ENCODE measurements at regions not wholly inside any gene's neighbourhood (a gene's known extent, or its start where the extent isn't known, plus 50 kb on each side); places are given as distances from the start of the nearest gene placed in this dataset.

GRCh38 chr5:28748446-28748845 lies 1710.1 kb upstream of the CDH9 start:
- peaks cover 7 to 8% of the 10 kb centered on the region in 2 experiments for H3K9me3 ChIP-seq (ENCODE audit: control insufficient read depth in 1 of 2, insufficient read depth in 1 of 2, low read length in 2 of 2)
- no peak overlapping the region for H3K27ac ChIP-seq (ENCODE audit: low read depth in 1 of 2, low read length in 2 of 2)
- no peak overlapping the region for H3K4me3 ChIP-seq (ENCODE audit: low read length)
- TF ChIP-seq CTCF (IDR thresholded peaks at IDR 0.05): no peak
- no peak overlapping the region for H3K27ac Mint-ChIP-seq
- H3K27me3 Mint-ChIP-seq: no peaks in the 10 kb centered on the region
- no peaks in the 10 kb centered on the region for H3K27me3 ChIP-seq (ENCODE audit: control insufficient read depth in 1 of 2, insufficient read depth in 2 of 2, low read length in 2 of 2)
- H3K9me3 Mint-ChIP-seq: peaks cover 10% of the 10 kb centered on the region
- H3K4me1 ChIP-seq (ENCODE audit: insufficient read depth, low read length): no peaks in the 10 kb centered on the region
- H3K4me1 Mint-ChIP-seq (ENCODE audit: low read depth): no peaks in the 10 kb centered on the region
- no peaks in the 10 kb centered on the region for H3K36me3 Mint-ChIP-seq (ENCODE audit: low read depth)
- DNase-seq (no peak), ATAC-seq (ENCODE audit: poor library complexity) (no peak)
- CTCF ChIA-PET: no interaction called here
- intact Hi-C loops (cut with DNase I, micrococcal nuclease): no loop called here
- POLR2A ChIA-PET: no interaction called here
- H3K4me3 Mint-ChIP-seq: no peak overlapping the region
- H3K36me3 ChIP-seq (ENCODE audit: insufficient read depth, low read length): no peaks in the 10 kb centered on the region

GRCh38 chr5:28743716-28744110 lies 1705.3 kb upstream of the CDH9 start:
- no peak overlapping the region for H3K4me3 ChIP-seq (ENCODE audit: low read length)
- H3K4me1 ChIP-seq (ENCODE audit: insufficient read depth, low read length): no peaks in the 10 kb centered on the region
- no peak for TF ChIP-seq CTCF (IDR thresholded peaks at IDR 0.05)
- DNase-seq (no peak), ATAC-seq (ENCODE audit: poor library complexity) (no peak)
- H3K4me1 Mint-ChIP-seq (ENCODE audit: low read depth): no peaks in the 10 kb centered on the region
- no peak overlapping the region for H3K27ac ChIP-seq (ENCODE audit: low read depth in 1 of 2, low read length in 2 of 2)
- intact Hi-C loops (cut with DNase I, micrococcal nuclease): no loop called here
- H3K9me3 Mint-ChIP-seq: peaks cover 9% of the 10 kb centered on the region
- no peaks in the 10 kb centered on the region for H3K27me3 ChIP-seq (ENCODE audit: control insufficient read depth in 1 of 2, insufficient read depth in 2 of 2, low read length in 2 of 2)
- POLR2A ChIA-PET: no interaction called here
- no peak overlapping the region for H3K27ac Mint-ChIP-seq
- H3K36me3 Mint-ChIP-seq (ENCODE audit: low read depth): no peaks in the 10 kb centered on the region
- peaks cover 0 to 6% of the 10 kb centered on the region in 2 experiments for H3K9me3 ChIP-seq (ENCODE audit: control insufficient read depth in 1 of 2, insufficient read depth in 1 of 2, low read length in 2 of 2)
- no peaks in the 10 kb centered on the region for H3K27me3 Mint-ChIP-seq
- no peak overlapping the region for H3K4me3 Mint-ChIP-seq
- CTCF ChIA-PET: no interaction called here
- H3K36me3 ChIP-seq (ENCODE audit: insufficient read depth, low read length): no peaks in the 10 kb centered on the region

GRCh38 chr5:28743025-28743715 lies 1704.8 kb upstream of the CDH9 start:
- H3K27ac Mint-ChIP-seq: no peak overlapping the region
- intact Hi-C loops (cut with DNase I, micrococcal nuclease): no loop called here
- ATAC-seq (ENCODE audit: poor library complexity) (no peak), DNase-seq (no peak)
- Histone ChIP-seq H3K4me3 (ENCODE audit: low read length) (no peak overlapping the region), H3K27ac (ENCODE audit: low read depth in 1 of 2, low read length in 2 of 2) (no peak overlapping the region), H3K4me1 (ENCODE audit: insufficient read depth, low read length) (no peaks in the 10 kb centered on the region), H3K27me3 (ENCODE audit: control insufficient read depth in 1 of 2, insufficient read depth in 2 of 2, low read length in 2 of 2) (no peaks in the 10 kb centered on the region), H3K36me3 (ENCODE audit: insufficient read depth, low read length) (no peaks in the 10 kb centered on the region), H3K9me3 (ENCODE audit: control insufficient read depth in 1 of 2, insufficient read depth in 1 of 2, low read length in 2 of 2) (peaks cover 0 to 6% of the 10 kb centered on the region in 2 experiments)
- no peaks in the 10 kb centered on the region for H3K27me3 Mint-ChIP-seq
- ChIA-PET POLR2A (no interaction called here), CTCF (no interaction called here)
- no peaks in the 10 kb centered on the region for H3K36me3 Mint-ChIP-seq (ENCODE audit: low read depth)
- no peak overlapping the region for H3K4me3 Mint-ChIP-seq
- no peak for TF ChIP-seq CTCF (IDR thresholded peaks at IDR 0.05)
- no peaks in the 10 kb centered on the region for H3K4me1 Mint-ChIP-seq (ENCODE audit: low read depth)
- peaks cover 7% of the 10 kb centered on the region for H3K9me3 Mint-ChIP-seq

Measured in CD4-positive, alpha-beta T cell (primary cell).